Thymus (tissue), 11 donors: ENCODE measurements at regions not wholly inside any gene's neighbourhood (a gene's known extent, or its start where the extent isn't known, plus 50 kb on each side); places are given as distances from the start of the nearest gene placed in this dataset.

Experiments
- DNase-seq, 9 donors: peaks; one replicate each; pipeline ENCODE4 v3.0.0-alpha.2; 2013; ENCODE audit warnings: low spot score in 9 of 9, low read depth in 6 of 9, missing footprints in 1 of 9
- H3K27ac ChIP-seq, 2 donors: one replicate each; pipeline ENCODE4 v1.5.1; 2013; ENCODE audit warnings: control low read depth in 1 of 2, low read depth in 1 of 2, low read length in 1 of 2, mild to moderate bottlenecking in 1 of 2, moderate library complexity in 1 of 2
- H3K27me3 ChIP-seq, 2 donors: one replicate each; pipeline ENCODE4 v1.5.1; 2013; ENCODE audit warnings: low read length in 1 of 2; ENCODE audit not compliant: control insufficient read depth in 2 of 2, insufficient read depth in 1 of 2
- H3K36me3 ChIP-seq, 2 donors: one replicate each; pipeline ENCODE4 v1.5.1; 2013; ENCODE audit warnings: low read length in 1 of 2, mild to moderate bottlenecking in 1 of 2, moderate library complexity in 1 of 2; ENCODE audit not compliant: control insufficient read depth in 2 of 2, insufficient read depth in 2 of 2
- H3K4me1 ChIP-seq, 2 donors: one replicate each; pipeline ENCODE4 v1.5.1; 2013; ENCODE audit warnings: low read length in 2 of 2; ENCODE audit not compliant: control insufficient read depth in 2 of 2, insufficient read depth in 2 of 2
- H3K4me3 ChIP-seq, 2 donors: one replicate each; pipeline ENCODE4 v1.5.1; 2013; ENCODE audit warnings: low read length in 2 of 2, control low read depth in 1 of 2, mild to moderate bottlenecking in 1 of 2
- H3K9me3 ChIP-seq, 2 donors: one replicate each; pipeline ENCODE4 v1.5.1; 2013; ENCODE audit warnings: low read length in 1 of 2, mild to moderate bottlenecking in 1 of 2; ENCODE audit not compliant: control insufficient read depth in 2 of 2, insufficient read depth in 1 of 2
- WGBS: extraction: QIAGEN DNeasy Blood & Tissue Kit; methylation state at CpG from one replicate; pipeline ENCODE4 v1.1.7; 2013; 5-methylcytosine and 5-hydroxymethylcytosine counted together
- donor health status: healthy.

DNA sequence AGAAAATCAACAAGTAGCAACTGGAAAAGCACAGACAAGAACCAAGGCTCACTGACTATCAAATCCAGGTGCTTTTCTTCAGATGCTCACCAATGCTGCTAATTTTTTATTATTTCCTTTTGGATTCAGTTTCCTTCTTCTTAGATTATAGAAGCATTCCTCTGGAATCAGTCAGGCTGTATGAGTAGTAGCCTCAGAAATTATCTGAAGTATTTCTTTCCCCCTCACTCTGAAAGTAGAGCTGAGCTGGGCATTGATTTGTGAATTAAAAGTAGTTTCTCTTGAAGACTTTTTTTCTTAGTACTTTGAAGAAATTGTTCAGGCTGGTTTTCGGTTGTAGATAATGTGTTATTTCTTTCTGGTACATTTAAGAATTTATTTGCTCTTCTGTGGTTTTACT lies 273.7 kb downstream of the NOL4 start:
- no peaks in the 10 kb centered on the region for H3K36me3 ChIP-seq
- H3K4me3 ChIP-seq, result no peak overlapping the region
- no peaks in the 10 kb centered on the region for H3K4me1 ChIP-seq
- WGBS, result 91% methylated on average over 1 of the region's 1 CpG
- no peaks in the 10 kb centered on the region for H3K27me3 ChIP-seq
- no peak for DNase-seq
- no peak overlapping the region for H3K27ac ChIP-seq
- H3K9me3 ChIP-seq, result no peaks in the 10 kb centered on the region

DNA sequence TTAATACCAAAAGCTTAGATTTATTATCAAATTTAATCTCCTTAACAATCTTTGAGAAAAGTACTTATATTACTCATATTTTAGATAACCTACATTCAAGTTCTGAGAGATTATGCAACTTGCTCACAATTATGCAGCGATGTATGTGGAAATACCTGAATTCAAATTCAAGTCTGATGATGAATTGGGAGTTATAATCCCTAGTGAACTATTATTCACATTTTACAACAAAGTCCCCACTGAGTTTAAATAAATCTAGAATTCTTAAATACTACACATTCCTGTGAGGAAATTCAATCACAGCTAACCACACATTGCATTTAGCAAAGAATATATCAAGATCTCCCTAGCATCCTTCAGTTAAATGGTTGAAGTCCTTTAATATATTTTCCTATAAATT lies 278.4 kb downstream of the NOL4 start:
- Histone ChIP-seq H3K27me3 (no peaks in the 10 kb centered on the region), H3K36me3 (no peaks in the 10 kb centered on the region), H3K4me3 (no peak overlapping the region), H3K27ac (no peak overlapping the region), H3K4me1 (no peaks in the 10 kb centered on the region), H3K9me3 (no peaks in the 10 kb centered on the region)
- 86% methylated on average over 1 of the region's 1 CpG for WGBS
- DNase-seq, result no peak

DNA sequence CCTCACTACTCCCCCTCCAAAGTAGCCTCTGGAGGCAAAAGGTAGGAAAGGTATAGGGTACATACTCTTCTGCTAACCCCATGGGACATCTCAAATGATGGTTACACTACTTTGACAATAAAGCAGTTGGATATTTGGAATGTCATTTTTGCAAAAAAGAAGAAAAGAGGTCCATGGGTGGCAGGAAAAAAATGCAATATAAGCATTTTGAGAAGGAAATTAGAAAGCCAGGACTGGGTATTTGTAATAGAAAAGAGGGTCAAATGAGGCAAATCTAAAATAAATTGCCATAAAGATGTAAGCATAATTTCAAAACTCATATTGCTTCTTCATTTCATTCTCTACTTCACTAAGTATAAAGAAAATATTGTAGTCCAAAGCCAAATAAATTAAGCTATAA lies 280.2 kb downstream of the NOL4 start:
- H3K36me3 ChIP-seq, result no peaks in the 10 kb centered on the region
- no peaks in the 10 kb centered on the region for H3K27me3 ChIP-seq
- H3K27ac ChIP-seq, result no peak overlapping the region
- no peak overlapping the region for H3K4me3 ChIP-seq
- no peaks in the 10 kb centered on the region for H3K9me3 ChIP-seq
- no peaks in the 10 kb centered on the region for H3K4me1 ChIP-seq
- DNase-seq, result no peak

DNA sequence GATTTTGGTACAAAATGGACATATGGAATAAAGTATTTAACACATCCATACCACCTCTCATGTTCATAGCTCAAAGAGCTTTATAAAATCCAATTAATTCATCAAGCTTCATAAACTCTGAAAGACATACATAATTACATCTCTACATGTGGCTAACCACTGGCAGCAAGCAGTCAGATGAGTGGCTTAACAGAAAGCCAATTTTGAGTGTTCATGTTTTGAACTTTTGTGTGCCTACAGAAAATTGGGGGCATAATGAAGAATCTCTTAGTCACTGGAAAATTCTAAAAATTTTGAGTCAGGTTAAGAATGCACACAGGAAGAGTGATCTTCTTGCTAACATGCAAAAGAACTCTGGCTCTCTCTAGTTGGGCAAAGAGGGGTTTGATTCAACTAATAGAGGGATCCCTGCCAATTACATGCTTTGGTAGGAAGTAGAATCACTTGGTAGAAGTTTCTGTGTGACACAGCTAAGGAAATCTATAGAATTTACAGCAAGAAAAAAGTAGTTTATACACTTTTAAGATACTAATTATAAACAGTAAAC lies 287.4 kb downstream of the NOL4 start:
- no peaks in the 10 kb centered on the region for H3K4me1 ChIP-seq
- H3K4me3 ChIP-seq, result no peak overlapping the region
- no peak for DNase-seq
- no peaks in the 10 kb centered on the region for H3K27me3 ChIP-seq
- H3K27ac ChIP-seq, result no peak overlapping the region
- no peaks in the 10 kb centered on the region for H3K9me3 ChIP-seq
- no peaks in the 10 kb centered on the region for H3K36me3 ChIP-seq

DNA sequence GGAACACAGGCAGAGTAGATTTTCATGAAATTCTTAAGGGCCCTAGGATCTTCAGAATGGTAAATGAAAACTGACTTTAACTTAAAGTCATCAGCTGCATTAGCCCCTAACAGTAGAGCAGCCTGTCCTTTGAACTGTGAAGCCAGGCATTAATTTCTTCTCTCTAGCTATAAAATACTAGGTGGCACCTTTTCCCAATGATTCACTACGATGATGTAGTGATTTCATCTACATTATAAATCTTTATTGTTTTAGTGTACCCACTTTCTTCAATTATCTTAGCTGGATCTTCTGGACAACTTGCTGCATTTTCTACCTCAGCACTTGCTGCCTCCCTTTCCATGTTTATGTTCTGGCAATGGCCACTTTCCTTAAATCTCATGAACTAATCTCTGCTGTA lies 290.5 kb downstream of the NOL4 start:
- no peaks in the 10 kb centered on the region for H3K36me3 ChIP-seq
- no peak overlapping the region for H3K4me3 ChIP-seq
- 88% methylated on average over 1 of the region's 1 CpG for WGBS
- H3K9me3 ChIP-seq, result no peaks in the 10 kb centered on the region
- no peaks in the 10 kb centered on the region for H3K4me1 ChIP-seq
- H3K27me3 ChIP-seq, result no peaks in the 10 kb centered on the region
- DNase-seq, result no peak
- no peak overlapping the region for H3K27ac ChIP-seq

DNA sequence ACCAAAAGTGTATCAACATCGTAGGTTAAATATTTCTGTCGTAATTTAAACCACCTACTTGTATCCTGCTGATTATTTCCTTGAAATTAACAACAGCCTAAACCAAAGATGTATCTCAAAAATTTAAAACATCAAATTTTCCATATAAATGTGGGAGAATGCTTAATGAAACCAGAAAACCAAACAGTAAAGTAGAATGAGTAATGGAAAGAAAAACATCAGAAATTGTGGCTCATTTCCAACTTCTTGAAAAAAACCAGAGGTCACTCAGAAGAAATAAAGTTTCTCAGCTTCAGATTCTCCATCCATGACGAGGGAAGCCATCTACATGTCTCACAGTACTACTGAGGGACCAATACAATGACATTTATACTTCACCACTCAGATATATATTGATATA lies 296.5 kb downstream of the NOL4 start:
- WGBS, result 62% methylated on average over 3 of the region's 3 CpGs
- no peak for DNase-seq
- no peaks in the 10 kb centered on the region for H3K4me1 ChIP-seq
- H3K27me3 ChIP-seq, result no peaks in the 10 kb centered on the region
- no peaks in the 10 kb centered on the region for H3K36me3 ChIP-seq
- H3K9me3 ChIP-seq, result no peaks in the 10 kb centered on the region
- no peak overlapping the region for H3K27ac ChIP-seq
- no peak overlapping the region for H3K4me3 ChIP-seq

DNA sequence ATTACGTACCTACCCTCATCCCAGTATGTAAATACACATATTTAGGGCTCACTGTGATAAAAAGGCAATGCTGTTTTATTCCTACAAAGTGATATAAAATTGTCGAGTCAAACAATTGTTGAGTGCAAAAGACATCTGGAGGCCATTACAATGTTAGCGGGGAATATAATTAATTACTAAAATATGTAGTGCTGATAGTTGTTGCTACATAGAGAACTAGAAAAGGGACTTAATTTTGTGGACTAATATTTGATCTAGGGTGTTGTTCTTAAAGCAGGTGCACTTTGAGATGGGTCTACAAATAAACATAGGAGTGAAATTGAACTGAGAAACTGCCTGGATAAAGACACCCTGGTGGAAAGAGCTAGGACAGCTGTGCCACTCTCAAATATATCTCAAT lies 300.1 kb downstream of the NOL4 start:
- no peak overlapping the region for H3K4me3 ChIP-seq
- no peak for DNase-seq
- no peak overlapping the region for H3K27ac ChIP-seq
- H3K4me1 ChIP-seq, result no peaks in the 10 kb centered on the region
- H3K27me3 ChIP-seq, result no peaks in the 10 kb centered on the region
- 94% methylated on average over 3 of the region's 3 CpGs for WGBS
- H3K9me3 ChIP-seq, result no peaks in the 10 kb centered on the region
- H3K36me3 ChIP-seq, result no peaks in the 10 kb centered on the region

DNA sequence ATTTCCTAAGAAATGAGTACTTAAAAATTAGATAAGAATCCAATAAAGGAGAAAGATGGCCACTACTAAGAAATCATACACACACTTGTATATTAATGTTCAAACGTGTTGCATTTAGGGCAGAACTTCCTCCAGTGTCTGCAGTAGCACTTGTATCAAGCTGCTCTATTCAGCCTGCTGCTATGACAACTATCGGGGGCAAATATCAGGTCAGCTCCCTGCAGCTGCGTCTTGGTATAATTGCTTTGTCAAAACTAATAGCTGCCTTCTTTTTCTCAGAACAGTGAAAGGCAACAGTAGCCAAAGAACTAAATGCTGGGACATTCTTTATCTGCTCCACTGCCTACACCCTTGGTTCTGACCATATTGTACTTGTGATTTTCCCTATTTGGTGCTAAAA lies 300.7 kb downstream of the NOL4 start:
- no peak overlapping the region for H3K27ac ChIP-seq
- 70% methylated on average over 3 of the region's 3 CpGs for WGBS

DNA sequence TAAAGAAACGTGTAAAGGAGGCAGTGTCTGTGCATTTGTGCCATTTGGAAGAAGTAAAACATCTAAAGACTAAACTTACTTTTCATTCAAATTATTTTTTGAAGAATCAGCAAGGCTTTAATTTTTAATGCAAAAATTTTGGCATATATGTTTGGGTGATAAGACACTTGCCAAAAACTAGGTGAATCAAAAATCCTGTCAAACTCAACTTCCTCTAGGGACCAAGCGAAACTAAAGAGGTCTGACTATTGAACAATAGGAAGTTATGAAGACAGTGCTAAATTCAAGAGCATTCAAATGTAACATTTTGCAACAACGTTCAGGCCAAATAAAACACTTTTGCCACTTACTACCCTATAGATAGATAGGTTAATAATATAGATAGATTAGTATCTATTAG lies 306.1 kb downstream of the NOL4 start:
- Histone ChIP-seq H3K9me3 (no peaks in the 10 kb centered on the region), H3K27ac (no peak overlapping the region), H3K4me1 (no peaks in the 10 kb centered on the region), H3K36me3 (no peaks in the 10 kb centered on the region), H3K4me3 (no peak overlapping the region), H3K27me3 (no peaks in the 10 kb centered on the region)
- DNase-seq, result no peak
- WGBS, result 48% methylated on average over 3 of the region's 3 CpGs

More for the DNA sequence above, 300.7 kb downstream of the NOL4 start:
- Histone ChIP-seq H3K36me3 (no peaks in the 10 kb centered on the region), H3K27me3 (no peaks in the 10 kb centered on the region), H3K9me3 (no peaks in the 10 kb centered on the region), H3K4me3 (no peak overlapping the region), H3K4me1 (no peaks in the 10 kb centered on the region)
- no peak for DNase-seq

DNA sequence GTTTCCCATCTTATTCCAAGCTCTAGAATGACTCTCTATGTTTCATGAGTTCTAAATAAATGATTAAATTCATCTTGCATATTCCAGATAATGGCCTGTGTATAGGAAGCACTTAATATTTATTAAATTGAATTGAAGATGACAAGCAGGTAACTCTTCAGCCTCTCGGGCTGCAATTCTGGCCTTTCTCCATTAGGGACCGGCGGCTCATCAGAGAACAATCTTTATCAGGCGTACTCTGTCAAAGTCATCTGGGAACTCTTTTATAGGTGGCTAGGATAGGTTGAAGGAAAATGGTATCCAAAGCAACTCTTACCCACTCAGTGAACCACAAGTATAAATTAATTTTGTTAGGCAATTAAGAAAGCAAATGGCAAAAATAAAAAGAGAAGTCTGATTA lies 308.5 kb downstream of the NOL4 start:
- 86% methylated on average over 4 of the region's 4 CpGs for WGBS
- no peaks in the 10 kb centered on the region for H3K27me3 ChIP-seq
- no peaks in the 10 kb centered on the region for H3K9me3 ChIP-seq
- no peak overlapping the region for H3K4me3 ChIP-seq
- H3K36me3 ChIP-seq, result no peaks in the 10 kb centered on the region
- no peak overlapping the region for H3K27ac ChIP-seq
- DNase-seq, result no peak
- H3K4me1 ChIP-seq, result no peaks in the 10 kb centered on the region
